ENCODE measurements at regions not wholly inside any gene's neighbourhood (a gene's known extent, or its start where the extent isn't known, plus 50 kb on each side); places are given as distances from the start of the nearest gene placed in this dataset.

GRCh38 chr12:114976372-114976771 is 292.4 kb upstream of the TBX3 start:
- DNase-seq (ENCODE audit: low spot score), result no peak

GRCh38 chr12:114975640-114976310 is 291.8 kb upstream of the TBX3 start:
- no peak for DNase-seq (ENCODE audit: low spot score)

GRCh38 chr12:114974826-114975639 is 291.1 kb upstream of the TBX3 start:
- DNase-seq (ENCODE audit: low spot score), result no peak

- no peak for DNase-seq (ENCODE audit: low spot score)
These were observed 290.4 kb upstream of the TBX3 start for GRCh38 chr12:114974333-114974732.

DNA sequence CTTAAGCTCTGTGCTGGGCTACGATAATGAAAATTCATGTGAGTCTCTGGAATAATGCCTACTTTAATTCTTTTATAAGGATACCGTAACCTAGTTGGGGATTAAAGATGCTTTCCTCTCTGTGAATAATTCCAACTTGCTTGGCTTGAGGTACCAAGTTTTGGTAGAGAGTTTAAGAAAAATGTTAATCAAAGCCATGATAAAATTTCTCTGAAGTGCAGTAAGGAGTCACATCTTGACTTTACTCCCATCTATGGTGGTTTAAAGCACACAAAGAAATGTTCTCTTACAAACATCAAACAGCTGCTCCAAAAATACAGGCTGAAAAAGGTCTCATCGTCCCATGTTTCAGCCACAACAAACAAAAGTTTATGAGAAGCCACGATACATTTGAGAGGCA is 284.8 kb upstream of the TBX3 start:
- no peak for DNase-seq (ENCODE audit: low spot score)

- DNase-seq (ENCODE audit: low spot score), result no peak
These were observed 283.2 kb upstream of the TBX3 start for GRCh38 chr12:114967151-114967550.

DNA sequence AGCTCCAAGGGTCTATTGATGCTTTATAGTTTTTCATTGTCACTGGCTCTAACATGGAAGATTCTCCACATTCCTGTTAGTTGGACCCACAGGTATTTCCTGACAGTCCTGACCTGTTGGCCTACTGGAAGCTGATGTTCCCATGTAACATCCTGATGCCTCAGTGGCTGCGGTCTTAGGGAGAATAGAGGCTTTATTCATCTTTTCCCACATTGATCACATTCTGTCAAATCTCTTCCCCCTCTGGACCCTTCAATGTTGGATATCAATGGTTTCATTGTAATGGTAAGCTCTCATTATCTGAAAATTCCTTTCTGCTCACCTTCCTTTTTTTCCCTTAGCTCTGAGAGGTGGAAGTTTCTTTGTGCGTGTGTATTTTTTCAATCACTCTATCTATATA is 280.9 kb upstream of the TBX3 start:
- no peak for DNase-seq (ENCODE audit: low spot score)

DNA sequence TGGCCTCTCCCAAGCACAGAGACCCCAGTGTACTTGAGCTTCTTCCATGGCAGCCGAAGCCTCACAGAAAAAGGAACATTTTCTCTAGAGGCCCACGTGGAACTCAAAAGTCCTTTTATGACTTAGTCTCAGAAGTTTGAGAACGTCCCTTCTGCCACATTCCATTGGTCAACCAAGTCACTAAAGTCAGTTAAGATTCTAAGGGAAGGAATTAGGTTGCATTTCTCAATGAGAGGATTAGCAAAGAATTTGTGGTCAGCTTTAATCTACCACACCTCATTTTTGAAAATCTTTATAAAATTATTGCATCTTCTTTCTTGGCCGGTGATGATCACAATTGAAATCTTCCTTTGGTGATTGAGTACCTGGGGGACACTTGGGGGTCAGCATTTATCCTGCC is 279.9 kb upstream of the TBX3 start:
- DNase-seq (ENCODE audit: low spot score), result no peak

DNA sequence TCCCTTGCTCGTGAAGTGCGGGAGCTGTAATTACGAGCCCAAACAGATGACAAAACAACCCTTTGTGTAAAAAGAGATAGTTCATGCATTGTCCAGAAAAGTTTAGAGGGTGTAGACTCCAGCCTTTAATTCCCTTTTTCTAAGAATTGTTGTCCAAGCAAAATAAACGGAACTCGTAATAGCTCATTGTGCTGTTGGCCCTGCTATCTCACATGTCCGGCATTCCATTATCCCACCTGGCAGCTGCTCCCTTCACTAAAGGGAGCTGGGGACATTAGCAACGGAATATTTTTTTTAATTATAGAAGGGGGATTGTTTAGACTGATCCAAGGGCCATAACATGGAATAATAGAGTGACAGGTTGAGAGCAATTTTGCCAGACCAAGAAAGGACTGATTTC is 277.5 kb upstream of the TBX3 start:
- no peak for DNase-seq (ENCODE audit: low spot score)

GRCh38 chr12:114958538-114958937 is 274.6 kb upstream of the TBX3 start:
- no peak for DNase-seq (ENCODE audit: low spot score)

DNA sequence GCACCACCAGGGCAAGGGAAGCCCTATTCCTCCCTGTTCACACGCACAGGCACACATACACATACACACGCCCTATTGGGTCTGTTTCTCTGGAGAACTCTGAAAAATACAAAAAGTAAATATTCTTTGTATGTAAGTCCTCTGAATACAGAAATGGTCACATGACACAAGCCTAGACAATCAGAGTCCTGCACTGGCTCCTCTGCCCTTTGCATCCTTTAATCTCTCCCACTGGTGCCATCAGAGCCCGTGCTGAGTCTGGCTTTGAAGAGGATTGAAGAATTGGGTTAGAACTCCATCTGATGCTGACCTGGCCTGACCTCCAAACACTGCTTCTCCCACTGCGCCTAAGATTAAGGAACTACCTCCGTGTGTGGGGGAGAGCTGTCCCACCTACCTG is 273.2 kb upstream of the TBX3 start:
- DNase-seq (ENCODE audit: low spot score), result no peak

GRCh38 chr12:114955414-114956014 is 271.5 kb upstream of the TBX3 start:
- DNase-seq (ENCODE audit: low spot score), result no peak

DNA sequence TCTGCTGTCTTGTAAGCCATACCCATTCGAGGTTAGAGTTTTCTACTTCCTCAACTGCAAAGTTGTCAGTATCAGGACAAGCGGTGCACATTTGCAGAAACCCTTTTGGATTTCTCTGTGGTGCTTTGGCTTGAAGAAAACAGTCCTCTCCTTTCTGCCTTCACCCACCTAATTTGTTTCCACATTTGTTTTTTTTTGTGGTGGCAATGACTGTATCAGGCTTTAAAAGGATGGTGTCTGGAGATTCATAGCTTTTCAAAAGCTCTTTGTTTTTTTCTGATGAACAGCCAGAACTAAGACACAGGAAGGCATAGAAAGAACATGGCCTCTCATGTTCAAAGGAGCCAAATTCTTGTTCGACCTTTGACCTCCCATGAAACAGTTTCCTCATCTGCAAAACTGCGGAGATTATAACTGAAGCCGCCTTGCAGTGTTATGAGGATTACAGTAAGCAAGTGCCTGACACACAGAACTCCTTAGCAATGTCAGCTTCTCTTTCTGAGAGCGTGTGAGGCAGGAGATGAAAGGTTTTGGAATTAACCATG is 270.6 kb upstream of the TBX3 start:
- DNase-seq (ENCODE audit: low spot score), result no peak

GRCh38 chr12:114952573-114953271 is 268.7 kb upstream of the TBX3 start:
- DNase-seq (ENCODE audit: low spot score), result no peak

DNA sequence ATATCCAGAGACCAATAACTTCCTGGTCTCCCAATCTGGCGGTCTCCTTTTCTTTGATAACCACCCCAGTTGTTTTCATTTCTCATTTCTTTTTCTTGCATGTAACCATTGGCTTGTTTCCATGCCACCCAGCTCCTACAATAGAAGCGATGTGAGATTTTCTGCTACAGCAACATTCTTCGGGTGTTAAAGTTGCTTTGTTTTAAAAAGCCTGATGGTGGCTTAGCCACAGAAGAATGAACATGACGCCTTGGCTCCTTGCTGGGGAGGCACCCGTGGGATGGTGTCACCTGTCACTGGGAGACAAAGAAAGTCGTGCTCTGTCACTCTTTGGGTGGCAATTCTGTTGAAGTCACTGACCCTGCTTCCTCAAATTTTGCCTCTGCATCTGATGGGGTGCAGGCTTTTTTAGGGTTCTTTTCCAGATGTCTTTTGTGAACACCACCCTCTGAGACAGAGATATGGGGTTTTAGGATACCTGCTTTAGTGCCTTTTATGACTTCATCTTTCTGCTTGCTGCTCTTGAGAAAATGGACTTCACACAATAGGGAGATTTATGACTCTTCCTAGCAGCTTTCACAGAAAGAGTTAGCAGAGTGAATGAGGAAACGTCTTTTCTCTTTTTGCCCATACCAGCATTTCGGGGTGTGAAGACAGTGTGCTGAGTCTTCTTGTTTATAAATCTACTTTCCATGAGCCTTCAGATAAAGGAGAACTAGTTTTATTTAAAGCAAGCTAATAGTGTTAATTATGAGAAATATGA is 265.3 kb upstream of the TBX3 start:
- no peak for DNase-seq (ENCODE audit: low spot score)

DNA sequence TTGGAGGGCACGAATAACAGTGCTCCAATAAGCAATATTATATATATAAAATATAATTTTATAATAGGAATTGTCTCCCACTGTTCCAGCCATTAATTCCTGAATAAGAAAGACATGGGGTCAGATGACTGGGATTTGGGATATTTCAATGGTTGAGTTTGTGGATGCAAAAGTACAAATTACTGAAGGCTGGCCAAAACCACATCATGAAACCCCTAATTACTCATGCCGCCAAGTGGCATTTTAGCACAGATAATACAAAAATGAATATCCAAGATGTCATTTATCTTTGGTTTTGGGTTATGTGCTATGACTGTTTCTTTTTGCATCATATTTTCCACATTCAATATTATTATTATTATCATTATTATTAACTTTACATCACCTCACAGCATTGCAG is 261.4 kb upstream of the TBX3 start:
- no peak for DNase-seq (ENCODE audit: low spot score)

- no peak for DNase-seq (ENCODE audit: low spot score)
These were observed 260.8 kb upstream of the TBX3 start for GRCh38 chr12:114944736-114945135.

- DNase-seq (ENCODE audit: low spot score), result no peak
These were observed 259.6 kb upstream of the TBX3 start for GRCh38 chr12:114943601-114944000.

DNA sequence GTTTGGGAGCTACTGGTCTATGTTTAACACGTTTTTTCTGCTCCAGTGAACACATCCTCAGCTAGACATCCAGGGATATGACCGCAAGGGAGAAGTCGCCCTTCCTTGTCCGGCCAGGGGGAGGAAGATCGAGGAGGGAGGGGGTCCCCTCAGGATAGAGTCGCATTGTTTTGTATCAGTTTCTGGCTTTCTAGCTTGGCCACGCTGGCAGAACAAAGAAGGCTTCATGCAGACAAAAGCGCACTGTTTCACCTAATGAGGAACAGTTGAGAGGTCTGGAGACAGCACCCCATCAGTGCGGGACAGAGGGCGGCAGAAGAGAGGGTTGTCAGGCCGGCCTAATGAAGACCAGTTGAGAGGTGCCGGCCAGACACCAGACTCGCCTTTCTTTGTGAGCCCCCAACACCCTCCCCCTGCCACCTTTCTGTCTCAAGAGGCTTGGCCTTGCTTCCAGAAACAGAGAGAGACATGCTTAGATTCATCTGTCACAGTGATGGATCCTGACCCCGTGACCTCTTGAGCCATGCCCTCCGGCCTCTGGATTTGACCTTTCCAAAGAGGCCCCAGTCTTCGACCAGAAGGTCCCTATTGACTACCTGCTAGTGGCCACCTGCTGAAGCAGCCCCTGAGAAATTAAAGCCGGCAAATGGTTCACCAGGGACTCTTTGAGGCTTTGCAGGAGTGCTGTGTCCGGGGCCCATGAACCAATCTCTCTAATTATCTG is 254.7 kb upstream of the TBX3 start:
- DNase-seq (ENCODE audit: low spot score), result no peak

- no peak for DNase-seq (ENCODE audit: low spot score)
These were observed 252.4 kb upstream of the TBX3 start for GRCh38 chr12:114936148-114937079.
